Lower leg skin (tissue), 3 donors: ENCODE measurements at regions not wholly inside any gene's neighbourhood (a gene's known extent, or its start where the extent isn't known, plus 50 kb on each side); places are given as distances from the start of the nearest gene placed in this dataset.

ENCODE experiments used
- POLR2A ChIP-seq, 2 donors: fragments of 450-650 bp; IDR thresholded peaks; one replicate each; pipeline ENCODE4 v1.6.1; 2016 to 2017; ENCODE audit warnings: antibody characterized with exemption in 2 of 2, mild to moderate bottlenecking in 1 of 2, moderate library complexity in 1 of 2
- TF ChIP-seq, protein P1 (sequence below), 3 donors: fragments of 450-650 bp; IDR thresholded peaks; one replicate each; pipeline ENCODE4 v1.5.1; 2016; ENCODE audit warnings: antibody characterized with exemption in 3 of 3, mild to moderate bottlenecking in 3 of 3, moderate library complexity in 2 of 3

DNA sequence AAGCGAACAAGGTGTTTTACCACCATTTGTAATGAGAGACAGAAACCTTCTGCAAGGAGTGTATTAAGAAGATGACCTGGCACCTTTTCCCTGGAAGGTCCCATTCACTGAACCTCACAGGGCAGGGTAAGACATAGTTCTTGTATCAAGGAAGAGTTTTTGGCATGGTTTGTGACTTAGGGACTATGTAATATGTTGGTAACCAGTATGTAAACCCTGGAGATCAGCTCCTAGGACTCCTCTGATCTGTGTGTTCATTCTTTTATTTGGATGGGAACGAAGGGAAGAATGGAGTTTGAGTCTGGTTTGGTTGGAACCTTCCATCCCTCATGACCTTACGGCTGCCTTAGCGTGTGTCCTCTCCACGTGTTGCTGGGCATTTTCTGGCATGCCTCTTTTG, 175.4 kb downstream of the CAND1 start:
- TF ChIP-seq, protein P1, sequence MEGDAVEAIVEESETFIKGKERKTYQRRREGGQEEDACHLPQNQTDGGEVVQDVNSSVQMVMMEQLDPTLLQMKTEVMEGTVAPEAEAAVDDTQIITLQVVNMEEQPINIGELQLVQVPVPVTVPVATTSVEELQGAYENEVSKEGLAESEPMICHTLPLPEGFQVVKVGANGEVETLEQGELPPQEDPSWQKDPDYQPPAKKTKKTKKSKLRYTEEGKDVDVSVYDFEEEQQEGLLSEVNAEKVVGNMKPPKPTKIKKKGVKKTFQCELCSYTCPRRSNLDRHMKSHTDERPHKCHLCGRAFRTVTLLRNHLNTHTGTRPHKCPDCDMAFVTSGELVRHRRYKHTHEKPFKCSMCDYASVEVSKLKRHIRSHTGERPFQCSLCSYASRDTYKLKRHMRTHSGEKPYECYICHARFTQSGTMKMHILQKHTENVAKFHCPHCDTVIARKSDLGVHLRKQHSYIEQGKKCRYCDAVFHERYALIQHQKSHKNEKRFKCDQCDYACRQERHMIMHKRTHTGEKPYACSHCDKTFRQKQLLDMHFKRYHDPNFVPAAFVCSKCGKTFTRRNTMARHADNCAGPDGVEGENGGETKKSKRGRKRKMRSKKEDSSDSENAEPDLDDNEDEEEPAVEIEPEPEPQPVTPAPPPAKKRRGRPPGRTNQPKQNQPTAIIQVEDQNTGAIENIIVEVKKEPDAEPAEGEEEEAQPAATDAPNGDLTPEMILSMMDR (IDR thresholded peaks at IDR 0.05), result no peak
- TF ChIP-seq POLR2A (IDR thresholded peaks at IDR 0.05), result no peak
